Lower leg skin (tissue), 3 donors: ENCODE measurements at regions not wholly inside any gene's neighbourhood (a gene's known extent, or its start where the extent isn't known, plus 50 kb on each side); places are given as distances from the start of the nearest gene placed in this dataset.

ENCODE experiments used
- CTCF ChIP-seq, 3 donors: fragments of 450-650 bp; IDR thresholded peaks; one replicate each; pipeline ENCODE4 v1.5.1; 2016; ENCODE audit warnings: antibody characterized with exemption in 3 of 3, mild to moderate bottlenecking in 3 of 3, moderate library complexity in 2 of 3
- POLR2A ChIP-seq, 2 donors: fragments of 450-650 bp; IDR thresholded peaks; one replicate each; pipeline ENCODE4 v1.6.1; 2016 to 2017; ENCODE audit warnings: antibody characterized with exemption in 2 of 2, mild to moderate bottlenecking in 1 of 2, moderate library complexity in 1 of 2

DNA sequence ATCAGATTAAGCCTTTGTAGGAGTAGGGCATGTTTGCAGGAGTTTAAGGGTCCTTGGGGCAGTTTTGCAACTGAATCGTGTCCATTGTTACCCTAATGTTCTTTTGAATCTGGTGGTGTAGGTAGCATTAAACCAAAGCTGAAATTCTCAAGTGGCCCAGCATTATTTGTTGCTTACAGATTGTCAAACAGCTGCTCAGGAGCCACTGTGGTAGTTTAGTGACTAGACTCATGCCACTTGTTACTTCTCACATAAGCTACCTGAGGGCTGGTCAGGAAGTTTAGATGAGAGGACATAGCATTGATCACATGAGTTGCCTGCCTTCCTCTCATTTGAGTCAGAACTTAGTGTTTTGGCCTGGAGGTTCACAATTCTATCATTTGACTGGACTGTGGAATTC lies 157.6 kb downstream of the HAUS1 start:
- no peak for TF ChIP-seq CTCF (IDR thresholded peaks at IDR 0.05)
- no peak for TF ChIP-seq POLR2A (IDR thresholded peaks at IDR 0.05)
